Subcutaneous abdominal adipose tissue (tissue), 5 donors: ENCODE measurements at regions not wholly inside any gene's neighbourhood (a gene's known extent, or its start where the extent isn't known, plus 50 kb on each side); places are given as distances from the start of the nearest gene placed in this dataset.
"Not testable (repeated sequence)": the region's sequence is repeated elsewhere in the genome, so short reads cannot be mapped to it uniquely, and the experiment has no call there.

Experiments used
- H3K27ac ChIP-seq: one replicate; pipeline ENCODE4 v1.7.0; 2013; ENCODE audit warnings: low read depth, mild to moderate bottlenecking, inconsistent platforms, low read length, moderate library complexity
- H3K27me3 ChIP-seq, 5 donors: one replicate each; pipeline ENCODE4 v1.7.0; 2013; ENCODE audit warnings: low read length in 5 of 5, inconsistent platforms in 1 of 5; ENCODE audit not compliant: control insufficient read depth in 5 of 5, insufficient read depth in 4 of 5
- H3K36me3 ChIP-seq, 5 donors: one replicate each; pipeline ENCODE4 v1.7.0; 2013; ENCODE audit warnings: low read length in 5 of 5; ENCODE audit not compliant: control insufficient read depth in 5 of 5, insufficient read depth in 5 of 5
- H3K4me1 ChIP-seq, 5 donors: one replicate each; pipeline ENCODE4 v1.7.0; 2013; ENCODE audit warnings: low read length in 5 of 5, mild to moderate bottlenecking in 3 of 5, moderate library complexity in 1 of 5; ENCODE audit not compliant: control insufficient read depth in 5 of 5, insufficient read depth in 5 of 5
- H3K4me3 ChIP-seq, 5 donors: one replicate each; pipeline ENCODE4 v1.7.0; 2013; ENCODE audit warnings: low read length in 5 of 5, low read depth in 1 of 5
- H3K9ac ChIP-seq, 5 donors: one replicate each; pipeline ENCODE4 v1.7.0; 2013; ENCODE audit warnings: low read length in 5 of 5, mild to moderate bottlenecking in 4 of 5, moderate library complexity in 3 of 5
- H3K9me3 ChIP-seq, 5 donors: one replicate each; pipeline ENCODE4 v1.7.0; 2013; ENCODE audit warnings: low read length in 5 of 5; ENCODE audit not compliant: control insufficient read depth in 5 of 5
- donor health status: healthy.
- donor health status: healthy.
- donor health status: healthy.
- donor health status: healthy.
- donor health status: healthy.

GRCh38 chr13:50650592-50651504, 192.6 kb downstream of the DLEU7 start:
- Histone ChIP-seq H3K9ac (no peak overlapping the region), H3K4me1 (peaks cover 0 to 8% (median 0%) of the 10 kb centered on the region in 5 donors), H3K27me3 (no peaks in the 10 kb centered on the region), H3K36me3 (no peaks in the 10 kb centered on the region), H3K9me3 (no peaks in the 10 kb centered on the region), H3K4me3 (no peak overlapping the region), H3K27ac (no peak overlapping the region)

- H3K27me3 ChIP-seq, result no peaks in the 10 kb centered on the region
- peaks cover 0 to 8% (median 0%) of the 10 kb centered on the region in 5 donors for H3K4me1 ChIP-seq
- no peaks in the 10 kb centered on the region for H3K9me3 ChIP-seq
- no peak overlapping the region for H3K27ac ChIP-seq
- no peaks in the 10 kb centered on the region for H3K36me3 ChIP-seq
- H3K4me3 ChIP-seq, result no peak overlapping the region
- H3K9ac ChIP-seq, result no peak overlapping the region
Observed at GRCh38 chr13:50651922-50652321, 191.6 kb downstream of the DLEU7 start.

GRCh38 chr13:50654331-50654730, 189.2 kb downstream of the DLEU7 start:
- H3K4me3 ChIP-seq, result no peak overlapping the region
- no peak overlapping the region for H3K27ac ChIP-seq
- no peaks in the 10 kb centered on the region for H3K36me3 ChIP-seq
- H3K9me3 ChIP-seq, result no peaks in the 10 kb centered on the region
- H3K27me3 ChIP-seq, result no peaks in the 10 kb centered on the region
- peaks cover 0 to 8% (median 0%) of the 10 kb centered on the region in 5 donors for H3K4me1 ChIP-seq
- H3K9ac ChIP-seq, result no peak overlapping the region

GRCh38 chr13:50661881-50662280, 181.6 kb downstream of the DLEU7 start:
- not testable (repeated sequence) for H3K4me1 ChIP-seq, H3K9ac ChIP-seq, H3K36me3 ChIP-seq, H3K27ac ChIP-seq, H3K4me3 ChIP-seq, H3K9me3 ChIP-seq, H3K27me3 ChIP-seq

- Histone ChIP-seq H3K4me3 (no peak overlapping the region), H3K9me3 (peaks cover 0 to 4% (median 0%) of the 10 kb centered on the region in 5 donors), H3K27ac (no peak overlapping the region), H3K9ac (no peak overlapping the region), H3K27me3 (no peaks in the 10 kb centered on the region), H3K4me1 (no peaks in the 10 kb centered on the region), H3K36me3 (no peaks in the 10 kb centered on the region)
Observed at GRCh38 chr13:50664951-50665350, 178.5 kb downstream of the DLEU7 start.

GRCh38 chr13:50668049-50668448, 175.4 kb downstream of the DLEU7 start:
- no peaks in the 10 kb centered on the region for H3K36me3 ChIP-seq
- no peak overlapping the region for H3K4me3 ChIP-seq
- no peak overlapping the region for H3K9ac ChIP-seq
- no peaks in the 10 kb centered on the region for H3K27me3 ChIP-seq
- H3K9me3 ChIP-seq, result peaks cover 0 to 4% (median 0%) of the 10 kb centered on the region in 5 donors
- H3K27ac ChIP-seq, result no peak overlapping the region
- peaks cover 0 to 13% (median 10%) of the 10 kb centered on the region in 5 donors for H3K4me1 ChIP-seq

- Histone ChIP-seq H3K9me3 (peaks cover 0 to 4% (median 0%) of the 10 kb centered on the region in 5 donors), H3K27ac (no peak overlapping the region)
Observed at GRCh38 chr13:50668691-50669271, 174.7 kb downstream of the DLEU7 start.

GRCh38 chr13:50670272-50670671, 173.2 kb downstream of the DLEU7 start:
- H3K36me3 ChIP-seq, result no peaks in the 10 kb centered on the region
- H3K4me3 ChIP-seq, result no peak overlapping the region
- no peak overlapping the region for H3K27ac ChIP-seq
- peaks cover 0 to 13% (median 10%) of the 10 kb centered on the region in 5 donors for H3K4me1 ChIP-seq
- no peaks in the 10 kb centered on the region for H3K27me3 ChIP-seq
- no peak overlapping the region for H3K9ac ChIP-seq
- peaks cover 0 to 4% (median 0%) of the 10 kb centered on the region in 5 donors for H3K9me3 ChIP-seq

More at GRCh38 chr13:50668691-50669271, 174.7 kb downstream of the DLEU7 start:
- Histone ChIP-seq H3K36me3 (no peaks in the 10 kb centered on the region), H3K9ac (no peak overlapping the region), H3K27me3 (no peaks in the 10 kb centered on the region), H3K4me3 (no peak overlapping the region), H3K4me1 (peaks cover 0 to 13% (median 10%) of the 10 kb centered on the region in 5 donors)

GRCh38 chr13:50670847-50671496, 172.5 kb downstream of the DLEU7 start:
- no peaks in the 10 kb centered on the region for H3K36me3 ChIP-seq
- peaks cover 0 to 4% (median 0%) of the 10 kb centered on the region in 5 donors for H3K9me3 ChIP-seq
- no peak overlapping the region for H3K4me3 ChIP-seq
- H3K27ac ChIP-seq, result no peak overlapping the region
- H3K27me3 ChIP-seq, result no peaks in the 10 kb centered on the region
- H3K9ac ChIP-seq, result no peak overlapping the region
- H3K4me1 ChIP-seq, result peaks cover 0 to 16% (median 13%) of the 10 kb centered on the region in 5 donors

- H3K36me3 ChIP-seq, result no peaks in the 10 kb centered on the region
- no peak overlapping the region for H3K27ac ChIP-seq
- H3K9ac ChIP-seq, result no peak overlapping the region
- H3K9me3 ChIP-seq, result no peaks in the 10 kb centered on the region
- H3K4me3 ChIP-seq, result no peak overlapping the region
- no peaks in the 10 kb centered on the region for H3K27me3 ChIP-seq
- H3K4me1 ChIP-seq, result peaks cover 0 to 19% (median 14%) of the 10 kb centered on the region in 5 donors
Observed at GRCh38 chr13:50671497-50671850, 172.0 kb downstream of the DLEU7 start.
